ENCODE measurements at regions not wholly inside any gene's neighbourhood (a gene's known extent, or its start where the extent isn't known, plus 50 kb on each side); places are given as distances from the start of the nearest gene placed in this dataset.

DNA sequence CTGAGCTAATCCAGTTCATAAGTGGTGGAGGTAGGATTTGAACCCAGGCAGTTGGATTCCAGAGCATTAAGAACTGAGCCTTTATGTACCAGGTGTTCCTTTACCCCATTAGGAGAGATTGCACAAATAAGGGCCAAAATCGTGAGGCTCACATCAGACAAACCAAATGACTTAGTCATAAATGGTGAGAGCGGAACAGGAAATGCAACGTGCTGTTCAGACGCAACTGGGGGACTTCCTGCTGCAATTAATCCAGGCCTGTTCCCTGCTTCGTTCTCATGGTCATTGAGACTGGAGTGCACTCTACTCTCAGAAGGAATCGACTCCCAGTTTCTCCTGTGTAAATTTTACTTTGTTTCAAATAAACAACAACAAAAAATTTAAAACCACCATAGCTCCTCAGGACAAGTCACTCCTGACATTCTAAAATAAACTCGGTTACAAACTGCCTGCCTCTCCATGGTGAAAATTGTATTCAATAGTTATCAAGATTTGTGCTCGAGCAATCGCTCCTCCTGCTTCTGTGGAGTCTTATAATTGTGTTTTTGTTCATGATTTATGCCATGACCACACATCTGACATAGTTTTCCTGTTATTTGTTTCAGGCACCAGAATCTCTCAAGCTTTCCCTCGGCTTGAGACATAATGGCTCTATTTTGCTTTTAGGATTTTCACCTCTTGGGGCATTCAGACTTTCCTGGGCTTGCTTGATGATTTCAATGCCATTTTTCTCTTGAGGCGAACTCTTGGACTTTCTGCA lies 115.3 kb upstream of the BMPER start:
- H3K4me3 Mint-ChIP-seq = no peak overlapping the region
- no peak for TF ChIP-seq EZH2 (IDR thresholded peaks at IDR 0.05; ENCODE audit: borderline replicate concordance, insufficient read depth, low read depth, low read length, poor library complexity, severe bottlenecking)
- TF ChIP-seq, protein P1, sequence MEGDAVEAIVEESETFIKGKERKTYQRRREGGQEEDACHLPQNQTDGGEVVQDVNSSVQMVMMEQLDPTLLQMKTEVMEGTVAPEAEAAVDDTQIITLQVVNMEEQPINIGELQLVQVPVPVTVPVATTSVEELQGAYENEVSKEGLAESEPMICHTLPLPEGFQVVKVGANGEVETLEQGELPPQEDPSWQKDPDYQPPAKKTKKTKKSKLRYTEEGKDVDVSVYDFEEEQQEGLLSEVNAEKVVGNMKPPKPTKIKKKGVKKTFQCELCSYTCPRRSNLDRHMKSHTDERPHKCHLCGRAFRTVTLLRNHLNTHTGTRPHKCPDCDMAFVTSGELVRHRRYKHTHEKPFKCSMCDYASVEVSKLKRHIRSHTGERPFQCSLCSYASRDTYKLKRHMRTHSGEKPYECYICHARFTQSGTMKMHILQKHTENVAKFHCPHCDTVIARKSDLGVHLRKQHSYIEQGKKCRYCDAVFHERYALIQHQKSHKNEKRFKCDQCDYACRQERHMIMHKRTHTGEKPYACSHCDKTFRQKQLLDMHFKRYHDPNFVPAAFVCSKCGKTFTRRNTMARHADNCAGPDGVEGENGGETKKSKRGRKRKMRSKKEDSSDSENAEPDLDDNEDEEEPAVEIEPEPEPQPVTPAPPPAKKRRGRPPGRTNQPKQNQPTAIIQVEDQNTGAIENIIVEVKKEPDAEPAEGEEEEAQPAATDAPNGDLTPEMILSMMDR (IDR thresholded peaks at IDR 0.05) = no peak
- no peak overlapping the region for H3K27ac Mint-ChIP-seq

DNA sequence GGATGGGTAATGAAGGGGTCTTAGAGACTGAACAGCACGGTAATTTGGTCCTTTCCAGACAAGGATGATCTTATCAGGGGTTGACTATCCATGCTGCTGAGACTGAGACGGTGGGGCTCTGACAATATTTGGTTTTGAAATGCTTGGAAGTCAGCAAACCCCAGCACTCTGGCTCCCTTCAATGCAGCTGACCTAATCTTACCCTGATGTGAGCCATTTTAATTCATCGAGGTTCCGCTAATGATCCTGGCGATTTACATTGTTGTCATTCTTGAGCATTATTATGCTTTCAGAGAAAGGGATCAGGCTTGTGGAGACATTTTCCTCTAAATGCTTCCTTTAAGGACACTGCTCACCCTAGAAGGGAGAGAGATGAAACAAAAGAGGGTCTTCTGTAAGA lies 114.6 kb upstream of the BMPER start:
- no peaks in the 10 kb centered on the region for H3K9me3 Mint-ChIP-seq (ENCODE audit: insufficient read depth)
- intact Hi-C loops (cut with micrococcal nuclease) = no loop called here
- no peak overlapping the region for H3K27ac ChIP-seq (ENCODE audit: low read length in 2 of 2)

More for the DNA sequence above, 115.3 kb upstream of the BMPER start:
- no peaks in the 10 kb centered on the region for H4K20me1 ChIP-seq (ENCODE audit: control insufficient read depth, insufficient read depth, low read length, poor library complexity, severe bottlenecking)
- Mint-ChIP-seq H3K4me1 (no peaks in the 10 kb centered on the region), H3K27me3 (peaks cover 11% of the 10 kb centered on the region), H3K9me3 (ENCODE audit: insufficient read depth) (no peaks in the 10 kb centered on the region)
- no peak overlapping the region for H3K27ac ChIP-seq (ENCODE audit: low read length in 2 of 2)
- ATAC-seq (ENCODE audit: low read depth) (no peak), DNase-seq (no peak)
- intact Hi-C loops (cut with micrococcal nuclease) = no loop called here
- 25% methylated on average over 6 of the region's 11 CpGs for WGBS (ENCODE audit: insufficient coverage)
- H3K4me3 ChIP-seq (ENCODE audit: control extremely low read depth in 1 of 5, extremely low read depth in 1 of 5, insufficient read depth in 1 of 5, low read depth in 2 of 5, low read length in 4 of 5) = no peak overlapping the region
- no peak overlapping the region for H2AFZ ChIP-seq (ENCODE audit: insufficient read depth, low read depth, low read length, poor library complexity, severe bottlenecking)
- no peaks in the 10 kb centered on the region for H3K79me2 ChIP-seq (ENCODE audit: control insufficient read depth, insufficient read depth, low read length)
- H3K4me2 ChIP-seq (replicated peaks; ENCODE audit: low read depth, low read length, poor library complexity, severe bottlenecking) = no peak overlapping the region
- H3K4me1 ChIP-seq (ENCODE audit: control insufficient read depth in 2 of 2, insufficient read depth in 2 of 2, low read length in 2 of 2) = no peaks in the 10 kb centered on the region
- no peaks in the 10 kb centered on the region for H3K36me3 ChIP-seq (replicated peaks in 1 of 2; ENCODE audit: control extremely low read depth in 1 of 2, control insufficient read depth in 1 of 2, extremely low read depth in 1 of 2, insufficient read depth in 2 of 2, low read length in 1 of 2)
- H3K9me3 ChIP-seq (ENCODE audit: control extremely low read depth in 1 of 3, control insufficient read depth in 2 of 3, insufficient read depth in 1 of 3, low read length in 2 of 3) = peaks cover 0 to 4% (median 0%) of the 10 kb centered on the region in 3 donors
- ChIA-PET POLR2A (no interaction called here), CTCF (no interaction called here)
- no peaks in the 10 kb centered on the region for H3K27me3 ChIP-seq (replicated peaks in 1 of 4; ENCODE audit: control extremely low read depth in 1 of 4, control insufficient read depth in 3 of 4, insufficient read depth in 4 of 4, low read length in 3 of 4)
- H3K9ac ChIP-seq (ENCODE audit: low read length) = no peak overlapping the region

More for the DNA sequence above, 114.6 kb upstream of the BMPER start:
- TF ChIP-seq, protein P1 (IDR thresholded peaks at IDR 0.05) = no peak
- TF ChIP-seq EZH2 (IDR thresholded peaks at IDR 0.05; ENCODE audit: borderline replicate concordance, insufficient read depth, low read depth, low read length, poor library complexity, severe bottlenecking) = no peak
- H3K27ac Mint-ChIP-seq = no peak overlapping the region
- Histone ChIP-seq H3K9me3 (ENCODE audit: control extremely low read depth in 1 of 3, control insufficient read depth in 2 of 3, insufficient read depth in 1 of 3, low read length in 2 of 3) (peaks cover 0 to 4% (median 0%) of the 10 kb centered on the region in 3 donors), H3K36me3 (replicated peaks in 1 of 2; ENCODE audit: control extremely low read depth in 1 of 2, control insufficient read depth in 1 of 2, extremely low read depth in 1 of 2, insufficient read depth in 2 of 2, low read length in 1 of 2) (no peaks in the 10 kb centered on the region), H3K9ac (ENCODE audit: low read length) (no peak overlapping the region), H3K4me2 (replicated peaks; ENCODE audit: low read depth, low read length, poor library complexity, severe bottlenecking) (no peak overlapping the region), H3K79me2 (ENCODE audit: control insufficient read depth, insufficient read depth, low read length) (no peaks in the 10 kb centered on the region), H4K20me1 (ENCODE audit: control insufficient read depth, insufficient read depth, low read length, poor library complexity, severe bottlenecking) (no peaks in the 10 kb centered on the region), H3K27me3 (replicated peaks in 1 of 4; ENCODE audit: control extremely low read depth in 1 of 4, control insufficient read depth in 3 of 4, insufficient read depth in 4 of 4, low read length in 3 of 4) (no peaks in the 10 kb centered on the region), H3K4me3 (ENCODE audit: control extremely low read depth in 1 of 5, extremely low read depth in 1 of 5, insufficient read depth in 1 of 5, low read depth in 2 of 5, low read length in 4 of 5) (no peak overlapping the region), H3K4me1 (ENCODE audit: control insufficient read depth in 2 of 2, insufficient read depth in 2 of 2, low read length in 2 of 2) (no peaks in the 10 kb centered on the region), H2AFZ (ENCODE audit: insufficient read depth, low read depth, low read length, poor library complexity, severe bottlenecking) (no peak overlapping the region)
- H3K4me1 Mint-ChIP-seq = no peaks in the 10 kb centered on the region
- ATAC-seq (ENCODE audit: low read depth) = no peak
- H3K4me3 Mint-ChIP-seq = no peak overlapping the region
- H3K27me3 Mint-ChIP-seq = peaks cover 10% of the 10 kb centered on the region
- no peak for DNase-seq
- CTCF ChIA-PET = no interaction called here
- WGBS (ENCODE audit: insufficient coverage) = 60% methylated on average over 1 of the region's 5 CpGs
- POLR2A ChIA-PET = no interaction called here
